ENCODE measurements at regions not wholly inside any gene's neighbourhood (a gene's known extent, or its start where the extent isn't known, plus 50 kb on each side); places are given as distances from the start of the nearest gene placed in this dataset.

GRCh38 chr5:112653638-112654205 lies 84.0 kb upstream of the APC start:
- Histone ChIP-seq H3K9me3 (ENCODE audit: control extremely low read depth in 1 of 5, control insufficient read depth in 4 of 5, insufficient read depth in 2 of 5, low read depth in 1 of 5, low read length in 4 of 5) (no peaks in the 10 kb centered on the region), H3K4me1 (ENCODE audit: control extremely low read depth in 1 of 4, control insufficient read depth in 4 of 4, insufficient read depth in 4 of 4, low read length in 3 of 4) (no peaks in the 10 kb centered on the region), H3K36me3 (ENCODE audit: control insufficient read depth in 4 of 4, insufficient read depth in 4 of 4, low read length in 3 of 4) (no peaks in the 10 kb centered on the region), H3K27ac (ENCODE audit: insufficient read depth in 1 of 2, low read depth in 1 of 2, low read length in 2 of 2, poor library complexity in 1 of 2, severe bottlenecking in 2 of 2) (no peak overlapping the region), H3K4me3 (ENCODE audit: control insufficient read depth in 1 of 7, extremely low read depth in 1 of 7, insufficient read depth in 4 of 7, low read depth in 2 of 7, low read length in 6 of 7) (no peak overlapping the region), H3K27me3 (replicated peaks in 2 of 5; ENCODE audit: control insufficient read depth in 4 of 5, insufficient read depth in 5 of 5, low read length in 4 of 5) (no peaks in the 10 kb centered on the region)
- WGBS (ENCODE audit: insufficient coverage) = 100% methylated on average over 4 of the region's 5 CpGs
- CTCF ChIA-PET = no interaction called here
- POLR2A ChIA-PET = no interaction called here
- DNase-seq = no peak

- no peaks in the 10 kb centered on the region for H3K36me3 ChIP-seq (ENCODE audit: control insufficient read depth in 4 of 4, insufficient read depth in 4 of 4, low read length in 3 of 4)
- no peak overlapping the region for H3K4me3 ChIP-seq (ENCODE audit: control insufficient read depth in 1 of 7, extremely low read depth in 1 of 7, insufficient read depth in 4 of 7, low read depth in 2 of 7, low read length in 6 of 7)
- DNase-seq = no peak
- WGBS (ENCODE audit: insufficient coverage) = 98% methylated on average over 5 of the region's 6 CpGs
- no peak overlapping the region for H3K27ac ChIP-seq (ENCODE audit: insufficient read depth in 1 of 2, low read depth in 1 of 2, low read length in 2 of 2, poor library complexity in 1 of 2, severe bottlenecking in 2 of 2)
- ChIA-PET CTCF (no interaction called here), POLR2A (no interaction called here)
- H3K9me3 ChIP-seq (ENCODE audit: control extremely low read depth in 1 of 5, control insufficient read depth in 4 of 5, insufficient read depth in 2 of 5, low read depth in 1 of 5, low read length in 4 of 5) = peaks cover 0 to 6% (median 2%) of the 10 kb centered on the region in 5 experiments
- H3K27me3 ChIP-seq (replicated peaks in 2 of 5; ENCODE audit: control insufficient read depth in 4 of 5, insufficient read depth in 5 of 5, low read length in 4 of 5) = no peaks in the 10 kb centered on the region
- no peaks in the 10 kb centered on the region for H3K4me1 ChIP-seq (ENCODE audit: control extremely low read depth in 1 of 4, control insufficient read depth in 4 of 4, insufficient read depth in 4 of 4, low read length in 3 of 4)
Observed at GRCh38 chr5:112655513-112655912, 82.2 kb upstream of the APC start.

- peaks cover 0 to 7% (median 2%) of the 10 kb centered on the region in 5 experiments for H3K9me3 ChIP-seq (ENCODE audit: control extremely low read depth in 1 of 5, control insufficient read depth in 4 of 5, insufficient read depth in 2 of 5, low read depth in 1 of 5, low read length in 4 of 5)
- POLR2A ChIA-PET = no interaction called here
- H3K4me3 ChIP-seq (ENCODE audit: control insufficient read depth in 1 of 7, extremely low read depth in 1 of 7, insufficient read depth in 4 of 7, low read depth in 2 of 7, low read length in 6 of 7) = no peak overlapping the region
- H3K27me3 ChIP-seq (replicated peaks in 2 of 5; ENCODE audit: control insufficient read depth in 4 of 5, insufficient read depth in 5 of 5, low read length in 4 of 5) = no peaks in the 10 kb centered on the region
- no peak overlapping the region for H3K27ac ChIP-seq (ENCODE audit: insufficient read depth in 1 of 2, low read depth in 1 of 2, low read length in 2 of 2, poor library complexity in 1 of 2, severe bottlenecking in 2 of 2)
- CTCF ChIA-PET = no interaction called here
- 80% methylated on average over 1 of the region's 2 CpGs for WGBS (ENCODE audit: insufficient coverage)
- no peaks in the 10 kb centered on the region for H3K4me1 ChIP-seq (ENCODE audit: control extremely low read depth in 1 of 4, control insufficient read depth in 4 of 4, insufficient read depth in 4 of 4, low read length in 3 of 4)
- no peaks in the 10 kb centered on the region for H3K36me3 ChIP-seq (ENCODE audit: control insufficient read depth in 4 of 4, insufficient read depth in 4 of 4, low read length in 3 of 4)
- DNase-seq = no peak
Observed at GRCh38 chr5:112656451-112656850, 81.2 kb upstream of the APC start.

GRCh38 chr5:112657804-112658203 lies 79.9 kb upstream of the APC start:
- CTCF ChIA-PET = no interaction called here
- no peaks in the 10 kb centered on the region for H3K4me1 ChIP-seq (ENCODE audit: control extremely low read depth in 1 of 4, control insufficient read depth in 4 of 4, insufficient read depth in 4 of 4, low read length in 3 of 4)
- no peak for DNase-seq
- H3K36me3 ChIP-seq (ENCODE audit: control insufficient read depth in 4 of 4, insufficient read depth in 4 of 4, low read length in 3 of 4) = no peaks in the 10 kb centered on the region
- no peak overlapping the region for H3K4me3 ChIP-seq (ENCODE audit: control insufficient read depth in 1 of 7, extremely low read depth in 1 of 7, insufficient read depth in 4 of 7, low read depth in 2 of 7, low read length in 6 of 7)
- no peak overlapping the region for H3K27ac ChIP-seq (ENCODE audit: insufficient read depth in 1 of 2, low read depth in 1 of 2, low read length in 2 of 2, poor library complexity in 1 of 2, severe bottlenecking in 2 of 2)
- POLR2A ChIA-PET = no interaction called here
- 100% methylated on average over 1 of the region's 3 CpGs for WGBS (ENCODE audit: insufficient coverage)
- no peaks in the 10 kb centered on the region for H3K27me3 ChIP-seq (replicated peaks in 2 of 5; ENCODE audit: control insufficient read depth in 4 of 5, insufficient read depth in 5 of 5, low read length in 4 of 5)
- H3K9me3 ChIP-seq (ENCODE audit: control extremely low read depth in 1 of 5, control insufficient read depth in 4 of 5, insufficient read depth in 2 of 5, low read depth in 1 of 5, low read length in 4 of 5) = peaks cover 0 to 7% (median 2%) of the 10 kb centered on the region in 5 experiments

- DNase-seq = no peak
- H3K4me3 ChIP-seq (ENCODE audit: control insufficient read depth in 1 of 7, extremely low read depth in 1 of 7, insufficient read depth in 4 of 7, low read depth in 2 of 7, low read length in 6 of 7) = no peak overlapping the region
- no peaks in the 10 kb centered on the region for H3K27me3 ChIP-seq (replicated peaks in 2 of 5; ENCODE audit: control insufficient read depth in 4 of 5, insufficient read depth in 5 of 5, low read length in 4 of 5)
- H3K9me3 ChIP-seq (ENCODE audit: control extremely low read depth in 1 of 5, control insufficient read depth in 4 of 5, insufficient read depth in 2 of 5, low read depth in 1 of 5, low read length in 4 of 5) = peaks cover 0 to 7% (median 2%) of the 10 kb centered on the region in 5 experiments
- no peaks in the 10 kb centered on the region for H3K4me1 ChIP-seq (ENCODE audit: control extremely low read depth in 1 of 4, control insufficient read depth in 4 of 4, insufficient read depth in 4 of 4, low read length in 3 of 4)
- ChIA-PET CTCF (no interaction called here), POLR2A (no interaction called here)
- no peaks in the 10 kb centered on the region for H3K36me3 ChIP-seq (ENCODE audit: control insufficient read depth in 4 of 4, insufficient read depth in 4 of 4, low read length in 3 of 4)
- H3K27ac ChIP-seq (ENCODE audit: insufficient read depth in 1 of 2, low read depth in 1 of 2, low read length in 2 of 2, poor library complexity in 1 of 2, severe bottlenecking in 2 of 2) = no peak overlapping the region
- 100% methylated on average over 1 of the region's 1 CpG for WGBS (ENCODE audit: insufficient coverage)
Observed at GRCh38 chr5:112660359-112660758, 77.3 kb upstream of the APC start.

- ChIA-PET CTCF (no interaction called here), POLR2A (no interaction called here)
- Histone ChIP-seq H3K9me3 (ENCODE audit: control extremely low read depth in 1 of 5, control insufficient read depth in 4 of 5, insufficient read depth in 2 of 5, low read depth in 1 of 5, low read length in 4 of 5) (peaks cover 0 to 7% (median 2%) of the 10 kb centered on the region in 5 experiments), H3K36me3 (ENCODE audit: control insufficient read depth in 4 of 4, insufficient read depth in 4 of 4, low read length in 3 of 4) (no peaks in the 10 kb centered on the region), H3K27ac (ENCODE audit: insufficient read depth in 1 of 2, low read depth in 1 of 2, low read length in 2 of 2, poor library complexity in 1 of 2, severe bottlenecking in 2 of 2) (no peak overlapping the region), H3K27me3 (replicated peaks in 2 of 5; ENCODE audit: control insufficient read depth in 4 of 5, insufficient read depth in 5 of 5, low read length in 4 of 5) (no peaks in the 10 kb centered on the region), H3K4me3 (ENCODE audit: control insufficient read depth in 1 of 7, extremely low read depth in 1 of 7, insufficient read depth in 4 of 7, low read depth in 2 of 7, low read length in 6 of 7) (no peak overlapping the region), H3K4me1 (ENCODE audit: control extremely low read depth in 1 of 4, control insufficient read depth in 4 of 4, insufficient read depth in 4 of 4, low read length in 3 of 4) (no peaks in the 10 kb centered on the region)
- WGBS (ENCODE audit: insufficient coverage) = 100% methylated on average over 2 of the region's 3 CpGs
- DNase-seq = no peak
Observed at GRCh38 chr5:112663146-112663545, 74.5 kb upstream of the APC start.

GRCh38 chr5:112668016-112668415 lies 69.7 kb upstream of the APC start:
- no peaks in the 10 kb centered on the region for H3K4me1 ChIP-seq (ENCODE audit: control extremely low read depth in 1 of 4, control insufficient read depth in 4 of 4, insufficient read depth in 4 of 4, low read length in 3 of 4)
- DNase-seq = no peak
- H3K27me3 ChIP-seq (replicated peaks in 2 of 5; ENCODE audit: control insufficient read depth in 4 of 5, insufficient read depth in 5 of 5, low read length in 4 of 5) = peaks cover 0 to 2% (median 0%) of the 10 kb centered on the region in 5 experiments
- no CpG with 5 or more reads among the region's 4 CpGs for WGBS (ENCODE audit: insufficient coverage)
- ChIA-PET POLR2A (no interaction called here), CTCF (interaction anchor here (0.6 kb wide), 1 partner anchor 1155 kb away, joined by 3 read pairs; no protein-coding TSS in a partner anchor)
- no peak overlapping the region for H3K27ac ChIP-seq (ENCODE audit: insufficient read depth in 1 of 2, low read depth in 1 of 2, low read length in 2 of 2, poor library complexity in 1 of 2, severe bottlenecking in 2 of 2)
- H3K9me3 ChIP-seq (ENCODE audit: control extremely low read depth in 1 of 5, control insufficient read depth in 4 of 5, insufficient read depth in 2 of 5, low read depth in 1 of 5, low read length in 4 of 5) = no peaks in the 10 kb centered on the region
- H3K4me3 ChIP-seq (ENCODE audit: control insufficient read depth in 1 of 7, extremely low read depth in 1 of 7, insufficient read depth in 4 of 7, low read depth in 2 of 7, low read length in 6 of 7) = no peak overlapping the region
- no peaks in the 10 kb centered on the region for H3K36me3 ChIP-seq (ENCODE audit: control insufficient read depth in 4 of 4, insufficient read depth in 4 of 4, low read length in 3 of 4)

Measured in common myeloid progenitor, CD34-positive (primary cell).